ENCODE measurements at regions not wholly inside any gene's neighbourhood (a gene's known extent, or its start where the extent isn't known, plus 50 kb on each side); places are given as distances from the start of the nearest gene placed in this dataset.

DNA sequence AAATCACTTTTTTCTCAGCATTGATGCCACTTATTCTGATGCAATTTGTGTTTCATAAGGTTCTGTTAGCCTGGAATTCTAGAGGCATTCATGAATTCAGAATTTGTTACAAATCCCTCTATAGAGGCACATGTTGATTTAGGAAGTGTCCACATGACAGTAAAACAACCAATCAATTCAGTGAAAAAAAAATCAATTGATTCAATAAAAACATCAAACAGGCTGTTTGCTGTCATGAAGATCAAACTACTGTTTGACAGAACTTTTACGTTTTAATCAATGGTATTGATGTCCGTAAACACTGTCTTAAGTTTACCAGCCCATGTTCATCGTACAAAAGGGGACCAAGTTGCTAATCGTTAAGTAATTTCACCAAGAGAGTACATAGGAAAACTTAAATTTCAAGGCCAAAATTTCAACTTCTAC, 261.5 kb downstream of the FIGN start:
- ChIA-PET CTCF (interaction anchor here (1.1 kb wide), 1 partner anchor 227 kb away, joined by 3 read pairs; no protein-coding TSS in a partner anchor), POLR2A (no interaction called here)
- Histone ChIP-seq H3K4me1 (no peaks in the 10 kb centered on the region), H3K4me3 (no peak overlapping the region), H3K4me2 (no peak overlapping the region), H3K9me3 (no peaks in the 10 kb centered on the region), H3K27ac (no peak overlapping the region)
- FAIRE-seq, result no peak
- ATAC-seq, result no peak
- DNase-seq (ENCODE audit: low read depth in 1 of 2, low spot score in 1 of 2), result no peak
- TF ChIP-seq FOSL2 (IDR thresholded peaks at IDR 0.05) (no peak), FOSL2 (CRISPR knock-in tag; IDR thresholded peaks at IDR 0.05) (no peak), HOXA7 (CRISPR knock-in tag; IDR thresholded peaks at IDR 0.05) (no peak), ZFP36 (IDR thresholded peaks at IDR 0.05; ENCODE audit: borderline replicate concordance, partially characterized antibody) (no peak), POLR2A (IDR thresholded peaks at IDR 0.05; ENCODE audit: low read length) (no peak), BHLHE40 (IDR thresholded peaks at IDR 0.05; ENCODE audit: low read depth, low read length) (no peak), RARB (CRISPR knock-in tag; IDR thresholded peaks at IDR 0.05) (no peak), NPAS2 (CRISPR knock-in tag; IDR thresholded peaks at IDR 0.05; ENCODE audit: borderline replicate concordance) (no peak), PBX3 (IDR thresholded peaks at IDR 0.05) (no peak)
- TF ChIP-seq, protein P1, sequence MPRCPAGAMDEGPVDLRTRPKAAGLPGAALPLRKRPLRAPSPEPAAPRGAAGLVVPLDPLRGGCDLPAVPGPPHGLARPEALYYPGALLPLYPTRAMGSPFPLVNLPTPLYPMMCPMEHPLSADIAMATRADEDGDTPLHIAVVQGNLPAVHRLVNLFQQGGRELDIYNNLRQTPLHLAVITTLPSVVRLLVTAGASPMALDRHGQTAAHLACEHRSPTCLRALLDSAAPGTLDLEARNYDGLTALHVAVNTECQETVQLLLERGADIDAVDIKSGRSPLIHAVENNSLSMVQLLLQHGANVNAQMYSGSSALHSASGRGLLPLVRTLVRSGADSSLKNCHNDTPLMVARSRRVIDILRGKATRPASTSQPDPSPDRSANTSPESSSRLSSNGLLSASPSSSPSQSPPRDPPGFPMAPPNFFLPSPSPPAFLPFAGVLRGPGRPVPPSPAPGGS (IDR thresholded peaks at IDR 0.05), result no peak
- TF ChIP-seq, protein P2, sequence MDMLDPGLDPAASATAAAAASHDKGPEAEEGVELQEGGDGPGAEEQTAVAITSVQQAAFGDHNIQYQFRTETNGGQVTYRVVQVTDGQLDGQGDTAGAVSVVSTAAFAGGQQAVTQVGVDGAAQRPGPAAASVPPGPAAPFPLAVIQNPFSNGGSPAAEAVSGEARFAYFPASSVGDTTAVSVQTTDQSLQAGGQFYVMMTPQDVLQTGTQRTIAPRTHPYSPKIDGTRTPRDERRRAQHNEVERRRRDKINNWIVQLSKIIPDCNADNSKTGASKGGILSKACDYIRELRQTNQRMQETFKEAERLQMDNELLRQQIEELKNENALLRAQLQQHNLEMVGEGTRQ (IDR thresholded peaks at IDR 0.05), result no peak
- 76% methylated on average over 4 of the region's 4 CpGs for WGBS (ENCODE audit: missing lambda C conversion rate)

DNA sequence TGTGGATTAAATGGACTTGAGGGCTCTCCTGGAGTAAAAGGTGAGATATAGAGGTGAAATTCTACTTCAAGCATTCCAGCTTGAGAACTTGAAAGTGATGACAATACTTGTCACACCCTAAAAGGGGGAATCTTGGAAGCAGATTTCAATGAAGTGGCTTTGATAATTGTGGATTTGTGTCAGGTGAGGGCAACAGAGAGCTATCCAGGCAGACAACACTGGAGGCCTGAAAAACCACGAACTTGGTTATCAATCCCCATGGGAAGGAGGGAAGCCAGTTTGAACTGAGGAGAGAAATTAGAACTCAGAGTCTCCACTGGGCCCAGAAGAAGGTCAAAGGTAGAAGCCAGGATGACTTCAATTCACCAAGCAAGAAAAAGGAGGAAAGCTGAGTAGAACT, 263.9 kb downstream of the FIGN start:
- no peak overlapping the region for H3K27ac ChIP-seq
- CTCF ChIA-PET, result interaction anchor here (0.7 to 1.9 kb wide), 11 partner anchors 9 to 985 kb away, joined by 3 to 8 read pairs (median 4); no protein-coding TSS in a partner anchor
- 17% methylated on average over 1 of the region's 1 CpG for WGBS (ENCODE audit: missing lambda C conversion rate)
- ATAC-seq, result peak in 1 of 2 experiments; percentile 80; a peak in 4 of 6 replicates
- no peaks in the 10 kb centered on the region for H3K4me1 ChIP-seq
- no peak overlapping the region for H3K4me3 ChIP-seq
- DNase-seq (ENCODE audit: low read depth in 1 of 2, low spot score in 1 of 2), result peak; percentile 3 to 50
- H3K4me2 ChIP-seq, result no peak overlapping the region
- no peaks in the 10 kb centered on the region for H3K9me3 ChIP-seq
- no peak for TF ChIP-seq CHD4 (IDR thresholded peaks at IDR 0.05; ENCODE audit: borderline replicate concordance)
- TF ChIP-seq ZSCAN20 (CRISPR knock-in tag; IDR thresholded peaks at IDR 0.05), result no peak
- no peak for TF ChIP-seq ZFP36 (IDR thresholded peaks at IDR 0.05; ENCODE audit: borderline replicate concordance, partially characterized antibody)
- TF ChIP-seq RAD21 (conservative IDR thresholded peaks at IDR 0.05 in 1 of 2, IDR thresholded peaks at IDR 0.05 in 1 of 2), result peak; percentile 75 to 82
- peak; percentile 52 for TF ChIP-seq CTCF (IDR thresholded peaks at IDR 0.05)
- no peak for TF ChIP-seq EHF (CRISPR knock-in tag; IDR thresholded peaks at IDR 0.05)
- peak; percentile 80 for TF ChIP-seq SMC3 (IDR thresholded peaks at IDR 0.05)
- TF ChIP-seq ESRRA (IDR thresholded peaks at IDR 0.05; ENCODE audit: borderline replicate concordance, low read length), result no peak
- no peak for TF ChIP-seq PBX3 (IDR thresholded peaks at IDR 0.05)
- POLR2A ChIA-PET, result no interaction called here
- no peak for FAIRE-seq

Measured in A549 (cell line).